HG03039 (cell line): ENCODE measurements at regions not wholly inside any gene's neighbourhood (a gene's known extent, or its start where the extent isn't known, plus 50 kb on each side); places are given as distances from the start of the nearest gene placed in this dataset.
A peak's percentile ranks its signal among the peaks of the same experiment; 100 is the strongest.

Experiments used
- ATAC-seq: cut with Tn5 transposase; IDR thresholded peaks from one replicate; pipeline ENCODE4 v1.9.1; 2021; ENCODE audit warnings: mild to moderate bottlenecking, moderate library complexity; ENCODE audit not compliant: unreplicated experiment

GRCh38 chr1:170219163-170219562, 73.4 kb downstream of the NTMT2 start:
- no peak for ATAC-seq

GRCh38 chr1:170221031-170221430, 75.3 kb downstream of the NTMT2 start:
- ATAC-seq = no peak

DNA sequence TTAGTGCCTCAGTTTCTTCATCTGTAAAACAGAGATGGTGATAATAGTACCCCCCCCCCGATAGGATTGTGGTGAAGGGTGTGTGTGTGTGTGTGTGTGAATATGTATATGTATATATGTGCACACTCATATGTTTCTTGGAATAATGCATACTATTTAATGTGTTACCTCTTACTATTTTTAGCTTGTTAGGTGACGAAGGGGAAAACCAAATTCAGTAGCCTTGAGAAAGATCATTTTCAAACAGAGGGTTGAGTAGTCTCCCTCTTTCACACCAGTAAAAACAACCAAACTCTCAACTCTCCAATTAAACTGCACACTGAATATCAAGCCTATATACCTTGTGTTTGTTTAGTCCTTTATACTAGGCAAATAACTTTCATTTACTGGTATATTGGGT, 75.7 kb downstream of the NTMT2 start:
- no peak for ATAC-seq

GRCh38 chr1:170224469-170224868, 78.7 kb downstream of the NTMT2 start:
- ATAC-seq = no peak

- ATAC-seq = no peak
Measured at GRCh38 chr1:170225781-170226530, 80.2 kb downstream of the NTMT2 start.

DNA sequence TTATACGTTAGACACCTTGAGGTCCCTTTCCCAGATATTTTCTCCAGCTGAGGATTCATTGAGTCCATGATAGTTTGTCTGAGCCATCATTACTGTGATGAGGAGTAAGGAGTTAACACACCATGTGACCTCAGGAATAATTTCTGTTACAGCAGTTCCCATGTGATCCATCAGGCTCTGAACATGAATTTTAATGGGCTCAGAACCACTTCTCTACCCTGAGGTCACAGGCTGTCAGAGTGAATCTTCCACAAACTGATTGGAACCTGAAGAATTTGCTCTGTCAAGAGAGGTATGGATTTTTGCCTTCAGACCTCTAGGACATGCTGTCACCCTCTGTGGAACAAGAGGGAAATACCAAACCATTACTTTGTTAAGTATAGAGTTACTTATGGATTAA, 81.0 kb downstream of the NTMT2 start:
- ATAC-seq = no peak

- ATAC-seq = no peak
Measured at GRCh38 chr1:170230323-170230722, 84.6 kb downstream of the NTMT2 start.

GRCh38 chr1:170231662-170232061, 85.9 kb downstream of the NTMT2 start:
- no peak for ATAC-seq

GRCh38 chr1:170238704-170239391, 93.1 kb downstream of the NTMT2 start:
- no peak for ATAC-seq

DNA sequence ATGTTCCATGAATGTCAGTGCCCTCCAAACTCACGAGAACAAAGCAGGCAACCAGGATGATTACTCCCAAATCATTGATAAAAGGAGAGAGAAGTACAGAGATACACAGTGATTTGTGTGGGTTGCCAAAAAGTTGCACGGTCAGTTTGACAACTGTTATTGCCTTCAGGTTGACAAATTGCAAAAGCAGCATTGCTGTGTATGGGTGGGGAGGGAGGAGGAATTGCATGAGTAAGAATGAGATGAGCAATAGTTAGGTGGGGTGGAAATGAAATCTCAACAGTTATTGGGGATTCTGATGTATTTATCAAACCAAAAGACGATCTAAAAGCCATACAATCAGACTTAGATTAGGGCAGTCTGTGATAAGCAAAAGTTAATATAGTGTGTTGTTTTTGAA, 93.7 kb downstream of the NTMT2 start:
- ATAC-seq = no peak

DNA sequence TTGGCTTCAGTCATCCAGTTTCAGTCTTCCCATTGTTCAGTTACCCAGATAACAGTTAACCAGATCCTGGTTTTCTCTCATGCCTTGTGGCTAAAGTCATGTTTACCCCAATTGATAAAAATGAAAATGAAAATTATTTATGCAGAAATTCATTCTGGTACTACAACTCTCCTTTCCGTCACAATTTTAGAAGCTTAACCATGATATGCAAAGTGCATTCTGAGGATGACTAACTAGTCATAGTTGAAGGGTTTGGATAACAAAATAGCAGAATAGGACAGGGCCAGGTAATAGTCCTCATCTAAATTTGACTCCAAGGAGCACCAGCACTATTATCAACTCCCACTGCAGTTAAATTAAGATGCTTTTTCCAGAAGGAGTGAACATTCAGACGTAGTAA, 94.7 kb downstream of the NTMT2 start:
- peak; percentile 98 for ATAC-seq

- ATAC-seq = no peak
Measured at GRCh38 chr1:170241266-170241851, 95.6 kb downstream of the NTMT2 start.

GRCh38 chr1:170247751-170248521, 102.2 kb downstream of the NTMT2 start:
- ATAC-seq = peak; percentile 76

- no peak for ATAC-seq
Measured at GRCh38 chr1:170250531-170251276, 104.9 kb downstream of the NTMT2 start.

DNA sequence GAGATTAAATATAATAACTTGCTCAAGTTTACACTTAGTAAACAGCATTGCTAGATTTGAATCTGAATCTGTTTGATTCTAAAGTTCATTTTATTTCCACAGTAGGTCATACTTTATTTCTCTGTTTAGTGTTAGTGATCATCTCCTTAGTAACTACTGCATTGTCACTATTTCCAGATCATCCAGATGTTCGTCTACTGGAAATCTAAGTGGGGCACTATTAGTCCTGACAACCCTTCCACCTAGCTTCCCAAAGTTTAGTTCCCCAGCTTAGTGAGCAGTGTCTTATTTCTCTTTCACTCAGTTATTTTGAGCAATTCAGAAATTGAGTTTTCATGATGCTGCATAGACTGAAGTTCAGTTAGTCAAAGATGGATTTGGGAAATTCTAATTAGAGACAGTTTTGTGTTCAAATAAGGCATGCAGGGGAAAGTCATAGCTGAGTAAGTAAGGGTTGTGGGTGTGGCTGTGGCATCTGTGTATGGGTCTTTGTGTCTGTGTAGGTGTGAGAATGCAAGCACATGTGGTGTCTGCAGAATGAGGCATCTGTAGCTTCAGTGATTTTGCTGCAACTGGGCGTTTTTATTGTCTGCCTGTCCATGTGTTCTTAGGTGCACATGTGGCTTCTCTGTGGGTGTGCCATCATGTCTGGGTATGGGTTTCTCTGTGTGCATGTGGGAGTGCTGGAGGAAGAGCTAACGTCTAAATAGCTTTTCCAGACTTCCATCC, 107.3 kb downstream of the NTMT2 start:
- ATAC-seq = no peak

DNA sequence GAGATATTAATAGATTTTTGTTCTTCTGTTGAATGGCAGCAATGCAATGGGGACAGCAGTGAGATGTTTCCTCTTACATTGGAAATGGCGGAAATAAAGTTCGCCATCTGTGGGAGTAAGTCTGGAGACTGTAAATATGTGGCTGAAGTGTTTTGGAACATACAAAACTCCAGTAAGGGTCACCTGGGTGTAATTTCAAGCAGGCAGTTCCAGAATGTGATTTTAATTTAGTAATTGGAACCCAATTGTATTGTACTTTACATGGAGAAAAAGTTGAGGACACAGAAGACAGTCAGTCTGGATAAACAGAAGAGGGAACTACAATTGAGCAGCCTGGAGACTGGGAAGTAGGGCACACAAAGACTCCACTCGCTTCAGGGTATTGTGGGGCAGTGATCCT, 108.6 kb downstream of the NTMT2 start:
- no peak for ATAC-seq

- ATAC-seq = no peak
Measured at GRCh38 chr1:170261669-170262068, 115.9 kb downstream of the NTMT2 start.

- ATAC-seq = no peak
Measured at GRCh38 chr1:170262276-170262939, 116.6 kb downstream of the NTMT2 start.

DNA sequence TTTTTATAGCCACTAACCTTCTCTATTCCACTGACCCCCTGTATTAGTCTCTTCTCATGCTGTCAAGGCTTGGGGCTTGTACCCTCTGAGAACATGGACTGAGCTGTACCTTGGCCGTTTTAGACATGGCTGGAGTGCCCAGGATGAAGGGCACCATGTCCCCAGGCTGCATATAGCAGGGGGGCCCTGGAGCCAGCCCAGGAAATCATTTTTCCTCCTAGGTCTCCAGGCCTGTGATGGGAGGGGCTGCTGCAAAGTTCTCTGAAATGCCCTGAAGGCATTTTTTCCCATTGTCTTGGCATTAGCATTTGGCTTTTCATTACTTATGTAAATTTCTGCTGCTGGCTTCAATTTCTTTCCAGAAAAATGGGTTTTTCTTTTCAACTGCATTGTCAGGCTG, 119.5 kb downstream of the NTMT2 start:
- no peak for ATAC-seq

DNA sequence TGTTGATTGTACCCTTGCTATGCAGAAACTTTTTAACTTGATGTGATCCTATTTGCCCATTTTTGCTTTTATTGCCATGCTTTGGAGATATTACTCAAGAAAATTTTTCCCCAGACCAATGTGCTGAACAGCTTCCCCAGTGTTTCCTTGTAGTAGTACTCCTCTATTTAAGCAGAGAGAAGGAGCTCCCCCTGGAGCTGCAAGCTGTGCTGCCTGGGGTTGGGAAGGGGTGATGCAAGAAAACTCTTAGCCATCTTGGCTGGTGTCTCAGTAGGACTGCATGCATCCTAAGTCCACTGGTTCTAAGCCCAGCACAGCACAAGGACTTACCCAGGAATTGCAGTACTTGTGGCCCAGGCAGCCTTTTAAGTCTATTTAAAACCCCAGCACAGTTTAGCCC, 121.6 kb downstream of the NTMT2 start:
- no peak for ATAC-seq
